GM18858 (cell line): ENCODE measurements at regions not wholly inside any gene's neighbourhood (a gene's known extent, or its start where the extent isn't known, plus 50 kb on each side); places are given as distances from the start of the nearest gene placed in this dataset.
"Not testable (repeated sequence)": the region's sequence is repeated elsewhere in the genome, so short reads cannot be mapped to it uniquely, and the experiment has no call there.

Source experiments
- ATAC-seq: cut with Tn5 transposase; IDR thresholded peaks from one replicate; pipeline ENCODE4 v1.9.1; 2021; ENCODE audit not compliant: unreplicated experiment

- no peak for ATAC-seq
Observed at GRCh38 chr6:94902974-94903628, 674.2 kb upstream of the MANEA start.

GRCh38 chr6:94899191-94899590 lies 678.1 kb upstream of the MANEA start:
- ATAC-seq: no peak

- no peak for ATAC-seq
Observed at GRCh38 chr6:94894300-94894699, 683.0 kb upstream of the MANEA start.

- no peak for ATAC-seq
Observed at GRCh38 chr6:94893327-94893726, 684.0 kb upstream of the MANEA start.

- ATAC-seq: not testable (repeated sequence)
Observed at GRCh38 chr6:94873819-94874218, 703.5 kb upstream of the MANEA start.

GRCh38 chr6:94862112-94862511 lies 715.2 kb upstream of the MANEA start:
- no peak for ATAC-seq

GRCh38 chr6:94859924-94860323 lies 717.4 kb upstream of the MANEA start:
- no peak for ATAC-seq

- ATAC-seq: not testable (repeated sequence)
Observed at GRCh38 chr6:94856999-94857398, 720.3 kb upstream of the MANEA start.

GRCh38 chr6:94851329-94851728 lies 726.0 kb upstream of the MANEA start:
- not testable (repeated sequence) for ATAC-seq

- ATAC-seq: no peak
Observed at GRCh38 chr6:94845742-94846141, 731.6 kb upstream of the MANEA start.

GRCh38 chr6:94835264-94835663 lies 742.1 kb upstream of the MANEA start:
- no peak for ATAC-seq

- no peak for ATAC-seq
Observed at GRCh38 chr6:94813806-94814205, 763.5 kb upstream of the MANEA start.

GRCh38 chr6:94801344-94801743 lies 776.0 kb upstream of the MANEA start:
- ATAC-seq: no peak

GRCh38 chr6:94785514-94785913 lies 791.8 kb upstream of the MANEA start:
- no peak for ATAC-seq

GRCh38 chr6:94785081-94785480 lies 792.3 kb upstream of the MANEA start:
- ATAC-seq: not testable (repeated sequence)

GRCh38 chr6:94769197-94769596 lies 808.1 kb upstream of the MANEA start:
- no peak for ATAC-seq

GRCh38 chr6:94751641-94752329 lies 825.5 kb upstream of the MANEA start:
- peak; percentile 98 for ATAC-seq

GRCh38 chr6:94736236-94736635 lies 841.1 kb upstream of the MANEA start:
- ATAC-seq: no peak

GRCh38 chr6:94735270-94735669 lies 842.1 kb upstream of the MANEA start:
- no peak for ATAC-seq

- ATAC-seq: no peak
Observed at GRCh38 chr6:94734751-94735150, 842.6 kb upstream of the MANEA start.

- no peak for ATAC-seq
Observed at GRCh38 chr6:94733066-94733465, 844.3 kb upstream of the MANEA start.

- ATAC-seq: no peak
Observed at GRCh38 chr6:94727710-94728109, 849.6 kb upstream of the MANEA start.

GRCh38 chr6:94721459-94721858 lies 855.9 kb upstream of the MANEA start:
- ATAC-seq: no peak
